GM21723 (cell line): ENCODE measurements at regions not wholly inside any gene's neighbourhood (a gene's known extent, or its start where the extent isn't known, plus 50 kb on each side); places are given as distances from the start of the nearest gene placed in this dataset.
"Not testable (repeated sequence)": the region's sequence is repeated elsewhere in the genome, so short reads cannot be mapped to it uniquely, and the experiment has no call there.

Experiments
- ATAC-seq: cut with Tn5 transposase; IDR thresholded peaks from one replicate; pipeline ENCODE4 v1.9.1; 2021; ENCODE audit warnings: mild to moderate bottlenecking, moderate library complexity; ENCODE audit not compliant: unreplicated experiment

GRCh38 chr12:103011974-103012763 is 54.7 kb downstream of the ASCL1 start:
- no peak for ATAC-seq

GRCh38 chr12:103012884-103013283 is 55.4 kb downstream of the ASCL1 start:
- no peak for ATAC-seq

GRCh38 chr12:103013741-103014300 is 56.3 kb downstream of the ASCL1 start:
- ATAC-seq: no peak

GRCh38 chr12:103016381-103016780 is 58.9 kb downstream of the ASCL1 start:
- ATAC-seq: no peak

- ATAC-seq: no peak
Observed at GRCh38 chr12:103020839-103021238, 63.4 kb downstream of the ASCL1 start.

- ATAC-seq: no peak
Observed at GRCh38 chr12:103021538-103022218, 64.2 kb downstream of the ASCL1 start.

GRCh38 chr12:103024650-103025049 is 67.2 kb downstream of the ASCL1 start:
- ATAC-seq: no peak

GRCh38 chr12:103026643-103027042 is 69.2 kb downstream of the ASCL1 start:
- not testable (repeated sequence) for ATAC-seq

- no peak for ATAC-seq
Observed at GRCh38 chr12:103028881-103029639, 71.6 kb downstream of the ASCL1 start.

GRCh38 chr12:103036581-103037214 is 79.2 kb downstream of the ASCL1 start:
- ATAC-seq: no peak

- no peak for ATAC-seq
Observed at GRCh38 chr12:103043531-103044486, 86.3 kb downstream of the ASCL1 start.

- ATAC-seq: no peak
Observed at GRCh38 chr12:103046154-103046553, 88.7 kb downstream of the ASCL1 start.

GRCh38 chr12:103050273-103050672 is 92.8 kb downstream of the ASCL1 start:
- ATAC-seq: no peak

GRCh38 chr12:103053089-103053488 is 95.6 kb downstream of the ASCL1 start:
- no peak for ATAC-seq

- no peak for ATAC-seq
Observed at GRCh38 chr12:103073630-103074029, 116.2 kb downstream of the ASCL1 start.

- no peak for ATAC-seq
Observed at GRCh38 chr12:103075848-103076247, 118.4 kb downstream of the ASCL1 start.

- no peak for ATAC-seq
Observed at GRCh38 chr12:103077108-103077773, 119.8 kb downstream of the ASCL1 start.

GRCh38 chr12:103085541-103085940 is 128.1 kb downstream of the ASCL1 start:
- ATAC-seq: peak; percentile 77

- no peak for ATAC-seq
Observed at GRCh38 chr12:103086471-103086870, 129.0 kb downstream of the ASCL1 start.
